PC-9 (cell line): ENCODE measurements at regions not wholly inside any gene's neighbourhood (a gene's known extent, or its start where the extent isn't known, plus 50 kb on each side); places are given as distances from the start of the nearest gene placed in this dataset.

Experiments used
- BruUV-seq: library from RNA; stranded (reverse); fragments of 400-500 nt; replicated peaks from 2 replicates; lab custom pipeline; 2021; lab: Mats Ljungman, UMichigan
- CTCF ChIA-PET: fragments of 300-600 bp; sonication (Branson Sonifier 250); formaldehyde crosslinking; loops from one replicate; lab custom pipeline; 2022; ENCODE audit warnings: antibody characterized with exemption; lab: Charles Lee
- POLR2A ChIA-PET: fragments of 300-600 bp; sonication (Branson Sonifier 250); formaldehyde crosslinking; loops from one replicate; lab custom pipeline; 2022; ENCODE audit warnings: antibody characterized with exemption; ENCODE audit not compliant: unreplicated experiment; lab: Charles Lee
- DNase-seq, 2 experiments: peaks; one replicate each; pipeline versions ENCODE4 v3.0.0 to v3.0.0-alpha.2; 2015 to 2022; ENCODE audit warnings: mixed read lengths in 1 of 2
- H2AFZ ChIP-seq: fragments of 200-600 bp; sonication (generic); 2 replicates; pipeline ENCODE4 v1.8.1; 2017; ENCODE audit warnings: antibody characterized with exemption
- H3F3A ChIP-seq: fragments of 200-600 bp; sonication (generic); 2 replicates; pipeline ENCODE4 v1.8.1; 2017; ENCODE audit warnings: antibody characterized with exemption, mild to moderate bottlenecking, low read depth; ENCODE audit not compliant: insufficient read depth
- H3K27ac ChIP-seq: fragments of 200-600 bp; sonication (generic); 2 replicates; pipeline ENCODE4 v1.6.1; 2016; ENCODE audit warnings: mixed run types
- H3K27me3 ChIP-seq: fragments of 200-600 bp; sonication (generic); 2 replicates; pipeline ENCODE4 v1.6.1; 2016; ENCODE audit warnings: low read depth, mixed run types; ENCODE audit not compliant: insufficient read depth
- H3K36me3 ChIP-seq: fragments of 200-600 bp; sonication (generic); 2 replicates; pipeline ENCODE4 v1.6.1; 2016; ENCODE audit warnings: low read depth, mixed run types
- H3K4me1 ChIP-seq: fragments of 200-600 bp; sonication (generic); replicated peaks from 2 replicates; pipeline ENCODE4 v1.6.1; 2016; ENCODE audit warnings: mixed run types; ENCODE audit not compliant: insufficient read depth
- H3K4me2 ChIP-seq: fragments of 200-600 bp; sonication (generic); 2 replicates; pipeline ENCODE4 v1.6.1; 2017; ENCODE audit warnings: mixed run types
- H3K4me3 ChIP-seq: fragments of 200-600 bp; sonication (generic); 2 replicates; pipeline ENCODE4 v1.6.1; 2016; ENCODE audit warnings: mixed run types
- H3K79me2 ChIP-seq: fragments of 200-600 bp; sonication (generic); 2 replicates; pipeline ENCODE4 v1.6.1; 2017; ENCODE audit warnings: low read depth, mixed run types
- H3K9me2 ChIP-seq: fragments of 200-600 bp; sonication (generic); 2 replicates; pipeline ENCODE4 v1.8.1; 2017; ENCODE audit warnings: mild to moderate bottlenecking; ENCODE audit not compliant: insufficient read depth
- H3K9me3 ChIP-seq: fragments of 200-600 bp; sonication (generic); 2 replicates; pipeline ENCODE4 v1.8.1; 2016; ENCODE audit warnings: low read depth; ENCODE audit not compliant: insufficient read depth
- H4K20me1 ChIP-seq: fragments of 200-600 bp; sonication (generic); 2 replicates; pipeline ENCODE4 v1.8.1; 2017; ENCODE audit not compliant: insufficient read depth
- EZH2 ChIP-seq: fragments of 200-600 bp; sonication (generic); IDR thresholded peaks from 2 replicates; pipeline ENCODE4 v1.8.0; 2017; ENCODE audit warnings: antibody characterized with exemption, low read depth
- intact Hi-C: fragments of 100-400 bp; cut with micrococcal nuclease; formaldehyde crosslinking; loops from one replicate; pipeline ENCODE4 v1.10.0; 2022; ENCODE audit not compliant: unreplicated experiment
- TF ChIP-seq, protein P1 (sequence below): fragments of 200-600 bp; sonication (generic); conservative IDR thresholded peaks from 2 replicates; pipeline ENCODE4 v1.6.1; 2017; ENCODE audit warnings: mixed run types, antibody characterized with exemption, mild to moderate bottlenecking, moderate library complexity

DNA sequence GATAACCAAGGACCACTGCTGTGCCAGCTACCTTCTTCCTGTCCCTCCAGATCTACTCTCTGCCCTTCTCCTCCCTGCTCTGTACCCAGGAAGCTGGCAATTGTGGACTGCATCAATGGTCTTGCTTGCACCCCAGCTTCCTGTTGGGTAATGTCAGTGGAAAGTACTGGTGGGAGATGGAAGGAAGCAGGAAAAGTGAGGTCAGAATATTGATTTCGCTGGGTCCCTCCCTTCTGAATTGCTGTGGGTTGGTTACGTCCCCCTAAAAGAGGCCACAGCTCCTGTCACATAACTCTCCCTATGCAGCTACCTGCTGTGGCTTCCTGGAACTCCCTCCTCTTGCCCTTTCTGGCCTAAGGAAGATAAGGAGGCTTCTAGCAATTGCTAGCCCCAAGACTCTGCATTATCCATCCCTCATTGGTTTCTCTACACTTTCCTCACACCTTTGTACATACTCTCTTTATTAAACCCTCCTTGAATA, 81.2 kb downstream of the RASSF10 start:
- POLR2A ChIA-PET: no interaction called here
- Histone ChIP-seq H2AFZ (no peak overlapping the region), H3K79me2 (no peaks in the 10 kb centered on the region), H3K9me3 (no peaks in the 10 kb centered on the region), H3K4me3 (no peak overlapping the region), H3F3A (peaks cover 6% of the 10 kb centered on the region; the same call in 1 of the 2 replicates), H3K9me2 (no peaks in the 10 kb centered on the region), H3K4me2 (no peak overlapping the region), H4K20me1 (no peaks in the 10 kb centered on the region), H3K4me1 (peaks cover 11% of the 10 kb centered on the region; the same call in 1 of the 2 replicates), H3K27me3 (no peaks in the 10 kb centered on the region), H3K27ac (no peak overlapping the region), H3K36me3 (no peaks in the 10 kb centered on the region)
- intact Hi-C loops: no loop called here
- CTCF ChIA-PET: interaction anchor here (0.6 kb wide), 1 partner anchor 62 kb away, joined by 4 read pairs; no protein-coding TSS in a partner anchor
- no peak for TF ChIP-seq EZH2
- TF ChIP-seq, protein P1, sequence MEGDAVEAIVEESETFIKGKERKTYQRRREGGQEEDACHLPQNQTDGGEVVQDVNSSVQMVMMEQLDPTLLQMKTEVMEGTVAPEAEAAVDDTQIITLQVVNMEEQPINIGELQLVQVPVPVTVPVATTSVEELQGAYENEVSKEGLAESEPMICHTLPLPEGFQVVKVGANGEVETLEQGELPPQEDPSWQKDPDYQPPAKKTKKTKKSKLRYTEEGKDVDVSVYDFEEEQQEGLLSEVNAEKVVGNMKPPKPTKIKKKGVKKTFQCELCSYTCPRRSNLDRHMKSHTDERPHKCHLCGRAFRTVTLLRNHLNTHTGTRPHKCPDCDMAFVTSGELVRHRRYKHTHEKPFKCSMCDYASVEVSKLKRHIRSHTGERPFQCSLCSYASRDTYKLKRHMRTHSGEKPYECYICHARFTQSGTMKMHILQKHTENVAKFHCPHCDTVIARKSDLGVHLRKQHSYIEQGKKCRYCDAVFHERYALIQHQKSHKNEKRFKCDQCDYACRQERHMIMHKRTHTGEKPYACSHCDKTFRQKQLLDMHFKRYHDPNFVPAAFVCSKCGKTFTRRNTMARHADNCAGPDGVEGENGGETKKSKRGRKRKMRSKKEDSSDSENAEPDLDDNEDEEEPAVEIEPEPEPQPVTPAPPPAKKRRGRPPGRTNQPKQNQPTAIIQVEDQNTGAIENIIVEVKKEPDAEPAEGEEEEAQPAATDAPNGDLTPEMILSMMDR: no peak
- no peak for DNase-seq
- BruUV-seq: no TSS peak

DNA sequence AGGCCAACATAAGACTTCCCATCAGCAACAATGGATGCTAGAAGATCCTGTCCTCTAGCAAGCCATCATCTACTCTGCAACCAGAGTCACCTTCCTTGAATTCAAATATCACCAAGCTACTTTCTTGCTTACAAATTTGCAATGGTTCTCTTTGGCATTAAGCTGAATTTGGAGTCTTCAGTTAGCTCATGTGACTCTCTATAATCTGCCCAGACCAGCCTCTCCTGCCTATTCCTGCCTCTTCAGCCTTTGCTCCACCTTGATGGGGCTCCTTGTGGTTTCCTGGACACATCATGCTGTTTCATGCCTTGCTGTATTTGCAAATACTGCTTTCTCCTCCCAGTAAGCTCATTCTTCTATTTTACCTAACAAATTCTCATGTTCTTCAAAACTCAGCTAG, 82.3 kb downstream of the RASSF10 start:
- H2AFZ ChIP-seq: no peak overlapping the region
- H3K9me3 ChIP-seq: no peaks in the 10 kb centered on the region
- H3K27ac ChIP-seq: no peak overlapping the region
- intact Hi-C loops: no loop called here
- H3K4me1 ChIP-seq: peaks cover 11% of the 10 kb centered on the region; the same call in 1 of the 2 replicates
- H3K36me3 ChIP-seq: no peaks in the 10 kb centered on the region
- no peaks in the 10 kb centered on the region for H3K27me3 ChIP-seq
- H3K4me3 ChIP-seq: no peak overlapping the region
- no peak overlapping the region; the same call in 1 of the 2 replicates for H3K4me2 ChIP-seq
- no peak for DNase-seq
- no peaks in the 10 kb centered on the region for H3K9me2 ChIP-seq
- H4K20me1 ChIP-seq: no peaks in the 10 kb centered on the region
- BruUV-seq: no TSS peak
- ChIA-PET POLR2A (no interaction called here), CTCF (no interaction called here)
- TF ChIP-seq, protein P1: no peak
- no peak for TF ChIP-seq EZH2
- H3K79me2 ChIP-seq: no peaks in the 10 kb centered on the region
- H3F3A ChIP-seq: peaks cover 6% of the 10 kb centered on the region; the same call in 1 of the 2 replicates

DNA sequence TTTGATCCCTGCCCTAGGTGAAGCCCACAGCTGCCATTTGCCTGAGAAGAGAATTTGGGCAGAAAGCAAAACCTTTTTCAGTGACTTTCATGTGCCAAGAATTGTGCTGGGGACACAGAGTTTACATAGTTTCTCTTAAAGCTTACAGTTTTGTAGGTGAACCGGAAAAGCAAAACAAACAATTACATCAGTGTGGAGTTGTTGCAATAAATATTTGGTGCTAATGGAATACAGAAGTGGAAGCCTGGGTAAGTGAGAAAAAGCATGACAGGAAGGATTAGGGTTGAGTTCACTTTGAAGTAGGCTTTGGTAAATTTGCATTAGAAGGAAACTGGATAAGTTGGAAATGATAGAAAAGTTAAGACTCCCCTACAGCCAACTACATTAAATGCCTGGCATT, 82.7 kb downstream of the RASSF10 start:
- POLR2A ChIA-PET: no interaction called here
- DNase-seq: no peak
- H2AFZ ChIP-seq: no peak overlapping the region
- no peaks in the 10 kb centered on the region for H3K36me3 ChIP-seq
- TF ChIP-seq, protein P1: no peak
- no peak for TF ChIP-seq EZH2
- H3F3A ChIP-seq: peaks cover 6% of the 10 kb centered on the region; the same call in 1 of the 2 replicates
- intact Hi-C loops: no loop called here
- H3K9me3 ChIP-seq: no peaks in the 10 kb centered on the region
- no TSS peak for BruUV-seq
- no peaks in the 10 kb centered on the region for H3K27me3 ChIP-seq
- H4K20me1 ChIP-seq: no peaks in the 10 kb centered on the region
- H3K9me2 ChIP-seq: no peaks in the 10 kb centered on the region
- peaks cover 11% of the 10 kb centered on the region; the same call in 1 of the 2 replicates for H3K4me1 ChIP-seq
- no peak overlapping the region for H3K27ac ChIP-seq
- CTCF ChIA-PET: no interaction called here
- H3K79me2 ChIP-seq: no peaks in the 10 kb centered on the region
- no peak overlapping the region for H3K4me3 ChIP-seq
- no peak overlapping the region; the same call in 1 of the 2 replicates for H3K4me2 ChIP-seq
